ENCODE measurements at regions not wholly inside any gene's neighbourhood (a gene's known extent, or its start where the extent isn't known, plus 50 kb on each side); places are given as distances from the start of the nearest gene placed in this dataset.

GRCh38 chr2:107025291-107025857 is 139.4 kb upstream of the ST6GAL2 start:
- H2BK12ac ChIP-seq (ENCODE audit: insufficient read length, low read depth, low read length): no peak overlapping the region
- Mint-ChIP-seq H3K36me3 (ENCODE audit: insufficient read depth in 1 of 3, low read depth in 3 of 3) (peaks cover 0 to 6% (median 6%) of the 10 kb centered on the region in 3 experiments; a peak in 5 of 7 replicates), H3K9me3 (peaks cover 5 to 8% of the 10 kb centered on the region in 2 experiments; a peak in 4 of 5 replicates), H3K4me1 (peaks cover 0 to 7% of the 10 kb centered on the region in 2 experiments; a peak in 2 of 4 replicates), H3K4me3 (no peak overlapping the region), H3K27ac (no peak overlapping the region; a peak in 1 of 7 replicates), H3K27me3 (ENCODE audit: low read depth) (no peaks in the 10 kb centered on the region)
- H3K18ac ChIP-seq (ENCODE audit: insufficient read length, low read depth, low read length): no peak overlapping the region
- H4K91ac ChIP-seq (ENCODE audit: insufficient read length, low read depth, low read length): no peak overlapping the region
- no peak overlapping the region for H3K23ac ChIP-seq (ENCODE audit: insufficient read length, low read depth, low read length)
- no peak overlapping the region for H2BK20ac ChIP-seq (ENCODE audit: low read depth, low read length, poor library complexity, severe bottlenecking)
- H2AFZ ChIP-seq (ENCODE audit: low read length): no peak overlapping the region
- no peak overlapping the region for H3K14ac ChIP-seq (ENCODE audit: insufficient read depth, low read length)
- no peak overlapping the region for H3K4me2 ChIP-seq (ENCODE audit: insufficient read depth, insufficient read length, low read length)
- H3K79me1 ChIP-seq (ENCODE audit: insufficient read depth, low read depth, low read length, poor library complexity, severe bottlenecking): no peaks in the 10 kb centered on the region
- H2BK15ac ChIP-seq (ENCODE audit: low read depth, low read length): no peak overlapping the region
- H3K4ac ChIP-seq (ENCODE audit: low read depth, low read length): no peak overlapping the region
- H3K56ac ChIP-seq (ENCODE audit: insufficient read length, low read depth, low read length): no peak overlapping the region
- TF ChIP-seq CTCF (conservative IDR thresholded peaks at IDR 0.05): no peak
- no peak overlapping the region for H4K8ac ChIP-seq (replicated peaks; ENCODE audit: insufficient read length, low read depth, low read length)
- no peaks in the 10 kb centered on the region for H3K9me3 ChIP-seq (ENCODE audit: control insufficient read depth, low read depth, low read length)
- no peaks in the 10 kb centered on the region for H3K27me3 ChIP-seq (ENCODE audit: insufficient read depth, low read length)
- no peak overlapping the region for H2AK5ac ChIP-seq (ENCODE audit: insufficient read length, low read length)
- H4K5ac ChIP-seq (ENCODE audit: insufficient read length, low read depth, low read length): no peak overlapping the region
- H3K4me1 ChIP-seq (ENCODE audit: insufficient read depth, low read length): no peaks in the 10 kb centered on the region; the same call in 1 of the 2 replicates
- H3K27ac ChIP-seq (ENCODE audit: insufficient read length, low read depth, low read length): no peak overlapping the region
- no CpG with 5 or more reads among the region's 6 CpGs for WGBS (ENCODE audit: extremely low coverage, insufficient read length, low lambda C conversion rate)
- H3K23me2 ChIP-seq (ENCODE audit: insufficient read length, low read depth, low read length, poor library complexity, severe bottlenecking): no peaks in the 10 kb centered on the region
- no peak overlapping the region for H3K9ac ChIP-seq (ENCODE audit: extremely low read depth, insufficient read length, low read length)
- H2BK5ac ChIP-seq (ENCODE audit: insufficient read length, low read length): no peak overlapping the region
- no peak overlapping the region for H2BK120ac ChIP-seq (ENCODE audit: low read depth, low read length, poor library complexity, severe bottlenecking)
- H4K20me1 ChIP-seq (ENCODE audit: control insufficient read depth, insufficient read depth, insufficient read length): no peaks in the 10 kb centered on the region
- H3K79me2 ChIP-seq (ENCODE audit: insufficient read depth, low read length): no peaks in the 10 kb centered on the region
- no peak for DNase-seq
- no peak overlapping the region for H3T11ph ChIP-seq (ENCODE audit: low read length)

All from H9 (cell line).